ENCODE measurements at regions not wholly inside any gene's neighbourhood (a gene's known extent, or its start where the extent isn't known, plus 50 kb on each side); places are given as distances from the start of the nearest gene placed in this dataset.
"Not testable (repeated sequence)": the region's sequence is repeated elsewhere in the genome, so short reads cannot be mapped to it uniquely, and the experiment has no call there.

DNA sequence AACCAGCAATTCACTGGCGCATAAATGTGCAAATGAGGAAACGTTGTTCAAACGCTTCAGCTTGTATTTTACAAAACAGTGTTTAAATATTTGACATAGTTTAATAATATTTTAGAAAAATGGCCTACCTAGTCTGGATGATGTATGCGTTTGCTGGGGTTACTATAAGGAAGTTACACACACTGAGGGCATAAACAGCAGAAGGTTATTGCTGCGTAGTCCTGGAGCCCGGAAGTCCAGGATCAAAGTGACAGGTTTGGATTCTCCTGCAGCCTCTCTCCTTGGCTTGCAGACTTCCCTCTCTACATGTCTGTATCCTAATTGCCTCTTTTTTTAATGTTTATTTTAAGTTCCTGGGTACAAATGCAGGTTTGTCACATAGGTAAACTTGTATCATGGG lies 106.0 kb upstream of the PABPC3 start:
- TF ChIP-seq, protein P1, sequence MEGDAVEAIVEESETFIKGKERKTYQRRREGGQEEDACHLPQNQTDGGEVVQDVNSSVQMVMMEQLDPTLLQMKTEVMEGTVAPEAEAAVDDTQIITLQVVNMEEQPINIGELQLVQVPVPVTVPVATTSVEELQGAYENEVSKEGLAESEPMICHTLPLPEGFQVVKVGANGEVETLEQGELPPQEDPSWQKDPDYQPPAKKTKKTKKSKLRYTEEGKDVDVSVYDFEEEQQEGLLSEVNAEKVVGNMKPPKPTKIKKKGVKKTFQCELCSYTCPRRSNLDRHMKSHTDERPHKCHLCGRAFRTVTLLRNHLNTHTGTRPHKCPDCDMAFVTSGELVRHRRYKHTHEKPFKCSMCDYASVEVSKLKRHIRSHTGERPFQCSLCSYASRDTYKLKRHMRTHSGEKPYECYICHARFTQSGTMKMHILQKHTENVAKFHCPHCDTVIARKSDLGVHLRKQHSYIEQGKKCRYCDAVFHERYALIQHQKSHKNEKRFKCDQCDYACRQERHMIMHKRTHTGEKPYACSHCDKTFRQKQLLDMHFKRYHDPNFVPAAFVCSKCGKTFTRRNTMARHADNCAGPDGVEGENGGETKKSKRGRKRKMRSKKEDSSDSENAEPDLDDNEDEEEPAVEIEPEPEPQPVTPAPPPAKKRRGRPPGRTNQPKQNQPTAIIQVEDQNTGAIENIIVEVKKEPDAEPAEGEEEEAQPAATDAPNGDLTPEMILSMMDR (IDR thresholded peaks at IDR 0.05) = not testable (repeated sequence)
- TF ChIP-seq POLR2A, POLR2AphosphoS5, EP300 (IDR thresholded peaks at IDR 0.05): not testable (repeated sequence)

Data from sigmoid colon (tissue), 4 donors.